Keratinocyte (primary cell): ENCODE measurements at regions not wholly inside any gene's neighbourhood (a gene's known extent, or its start where the extent isn't known, plus 50 kb on each side); places are given as distances from the start of the nearest gene placed in this dataset.

Experiments
- EZH2 ChIP-seq: IDR thresholded peaks from one replicate; pipeline ENCODE4 v1.6.1; 2012; ENCODE audit warnings: inconsistent platforms, mild to moderate bottlenecking, low read length, moderate library complexity
- TF ChIP-seq, protein P1 (sequence below), 3 experiments: IDR thresholded peaks in 1 of 3; conservative IDR thresholded peaks in 1 of 3; optimal IDR thresholded peaks in 1 of 3; 2 replicates in 2 of 3; 3 replicates in 1 of 3; pipeline versions ENCODE3 to v1.5.1; 2011; ENCODE audit warnings: low read length in 3 of 3, mild to moderate bottlenecking in 3 of 3, moderate library complexity in 2 of 3, control low read depth in 1 of 3, inconsistent platforms in 1 of 3; ENCODE audit not compliant: insufficient read depth in 2 of 3; ENCODE audit errors: extremely low read depth in 1 of 3

DNA sequence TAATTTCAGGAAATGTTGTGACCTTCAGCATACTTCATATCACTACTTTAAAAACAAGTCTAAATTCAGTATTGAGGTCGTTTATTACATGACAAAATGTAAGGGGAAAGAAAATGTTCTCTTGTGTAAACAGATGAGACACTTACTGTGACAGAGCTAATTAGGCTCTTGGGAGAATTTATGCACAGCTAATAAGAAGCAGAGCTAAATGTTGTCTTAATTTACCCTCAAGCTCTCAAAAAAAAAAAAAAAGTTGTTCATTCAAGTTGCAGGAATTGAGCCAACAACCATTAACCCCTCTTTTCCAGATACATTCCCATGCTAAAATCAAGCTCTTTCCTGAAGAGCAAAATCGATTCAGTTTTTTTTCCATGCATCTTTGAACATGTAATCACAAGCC lies 1419.4 kb downstream of the FSCB start:
- TF ChIP-seq, protein P1, sequence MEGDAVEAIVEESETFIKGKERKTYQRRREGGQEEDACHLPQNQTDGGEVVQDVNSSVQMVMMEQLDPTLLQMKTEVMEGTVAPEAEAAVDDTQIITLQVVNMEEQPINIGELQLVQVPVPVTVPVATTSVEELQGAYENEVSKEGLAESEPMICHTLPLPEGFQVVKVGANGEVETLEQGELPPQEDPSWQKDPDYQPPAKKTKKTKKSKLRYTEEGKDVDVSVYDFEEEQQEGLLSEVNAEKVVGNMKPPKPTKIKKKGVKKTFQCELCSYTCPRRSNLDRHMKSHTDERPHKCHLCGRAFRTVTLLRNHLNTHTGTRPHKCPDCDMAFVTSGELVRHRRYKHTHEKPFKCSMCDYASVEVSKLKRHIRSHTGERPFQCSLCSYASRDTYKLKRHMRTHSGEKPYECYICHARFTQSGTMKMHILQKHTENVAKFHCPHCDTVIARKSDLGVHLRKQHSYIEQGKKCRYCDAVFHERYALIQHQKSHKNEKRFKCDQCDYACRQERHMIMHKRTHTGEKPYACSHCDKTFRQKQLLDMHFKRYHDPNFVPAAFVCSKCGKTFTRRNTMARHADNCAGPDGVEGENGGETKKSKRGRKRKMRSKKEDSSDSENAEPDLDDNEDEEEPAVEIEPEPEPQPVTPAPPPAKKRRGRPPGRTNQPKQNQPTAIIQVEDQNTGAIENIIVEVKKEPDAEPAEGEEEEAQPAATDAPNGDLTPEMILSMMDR (optimal IDR thresholded peaks at IDR 0.05 in 1 of 3, IDR thresholded peaks at IDR 0.05 in 1 of 3, conservative IDR thresholded peaks at IDR 0.05 in 1 of 3; ENCODE audit: extremely low read depth in 1 of 3, insufficient read depth in 2 of 3, low read length in 3 of 3): no peak
- no peak for TF ChIP-seq EZH2
